ENCODE measurements at regions not wholly inside any gene's neighbourhood (a gene's known extent, or its start where the extent isn't known, plus 50 kb on each side); places are given as distances from the start of the nearest gene placed in this dataset.

GRCh38 chr18:40179729-40180461 lies 1775.1 kb upstream of the PIK3C3 start:
- no peak overlapping the region for H3K27ac ChIP-seq (ENCODE audit: low read depth in 1 of 2, low read length in 2 of 2)
- no peaks in the 10 kb centered on the region for H3K4me1 ChIP-seq (ENCODE audit: control insufficient read depth in 4 of 4, insufficient read depth in 4 of 4, low read length in 3 of 4)
- DNase-seq (ENCODE audit: low spot score): no peak
- no peaks in the 10 kb centered on the region for H3K9me3 ChIP-seq (ENCODE audit: control insufficient read depth in 4 of 4, low read length in 3 of 4)
- no peaks in the 10 kb centered on the region for H3K36me3 ChIP-seq (ENCODE audit: control insufficient read depth in 4 of 4, insufficient read depth in 3 of 4, low read depth in 1 of 4, low read length in 3 of 4)
- H3K9ac ChIP-seq (ENCODE audit: low read depth in 1 of 2, low read length in 2 of 2): no peak overlapping the region
- no peak overlapping the region for H3K4me3 ChIP-seq (ENCODE audit: low read depth in 1 of 3, low read length in 3 of 3)
- no peaks in the 10 kb centered on the region for H3K27me3 ChIP-seq (ENCODE audit: control insufficient read depth in 4 of 4, insufficient read depth in 4 of 4, low read length in 3 of 4)
- 59% methylated on average over 2 of the region's 2 CpGs for WGBS
- TF ChIP-seq YY1 (IDR thresholded peaks at IDR 0.05): no peak
- TF ChIP-seq CTCF (IDR thresholded peaks at IDR 0.05; ENCODE audit: low read depth, low read length, missing input control): no peak
- no peak for TF ChIP-seq TAF1 (conservative IDR thresholded peaks at IDR 0.05)
- TF ChIP-seq RXRA (IDR thresholded peaks at IDR 0.05): no peak
- TF ChIP-seq EGR1 (IDR thresholded peaks at IDR 0.05; ENCODE audit: low read depth in 2 of 2): no peak
- TF ChIP-seq RAD21 (IDR thresholded peaks at IDR 0.05): no peak
- no peak for TF ChIP-seq GABPA (IDR thresholded peaks at IDR 0.05 in 1 of 2, conservative IDR thresholded peaks at IDR 0.05 in 1 of 2)
- TF ChIP-seq HNF4A (conservative IDR thresholded peaks at IDR 0.05): no peak
- TF ChIP-seq SP1 (IDR thresholded peaks at IDR 0.05): no peak
- TF ChIP-seq ATF3 (IDR thresholded peaks at IDR 0.05): no peak
- no peak for TF ChIP-seq ZBTB33 (IDR thresholded peaks at IDR 0.05)

GRCh38 chr18:40168026-40168425 lies 1787.0 kb upstream of the PIK3C3 start:
- Histone ChIP-seq H3K4me1 (ENCODE audit: control insufficient read depth in 4 of 4, insufficient read depth in 4 of 4, low read length in 3 of 4) (no peaks in the 10 kb centered on the region), H3K9ac (ENCODE audit: low read depth in 1 of 2, low read length in 2 of 2) (no peak overlapping the region), H3K27ac (ENCODE audit: low read depth in 1 of 2, low read length in 2 of 2) (no peak overlapping the region), H3K4me3 (ENCODE audit: low read depth in 1 of 3, low read length in 3 of 3) (no peak overlapping the region), H3K27me3 (ENCODE audit: control insufficient read depth in 4 of 4, insufficient read depth in 4 of 4, low read length in 3 of 4) (no peaks in the 10 kb centered on the region), H3K36me3 (ENCODE audit: control insufficient read depth in 4 of 4, insufficient read depth in 3 of 4, low read depth in 1 of 4, low read length in 3 of 4) (no peaks in the 10 kb centered on the region), H3K9me3 (ENCODE audit: control insufficient read depth in 4 of 4, low read length in 3 of 4) (peaks cover 0 to 4% (median 0%) of the 10 kb centered on the region in 4 donors)
- TF ChIP-seq RXRA (IDR thresholded peaks at IDR 0.05) (no peak), TAF1 (conservative IDR thresholded peaks at IDR 0.05) (no peak), CTCF (IDR thresholded peaks at IDR 0.05; ENCODE audit: low read depth, low read length, missing input control) (no peak), EGR1 (IDR thresholded peaks at IDR 0.05; ENCODE audit: low read depth in 2 of 2) (no peak)
- no peak for DNase-seq (ENCODE audit: low spot score)
- 74% methylated on average over 1 of the region's 1 CpG for WGBS

Measured in liver (tissue), 8 donors.